ENCODE measurements at regions not wholly inside any gene's neighbourhood (a gene's known extent, or its start where the extent isn't known, plus 50 kb on each side); places are given as distances from the start of the nearest gene placed in this dataset.

DNA sequence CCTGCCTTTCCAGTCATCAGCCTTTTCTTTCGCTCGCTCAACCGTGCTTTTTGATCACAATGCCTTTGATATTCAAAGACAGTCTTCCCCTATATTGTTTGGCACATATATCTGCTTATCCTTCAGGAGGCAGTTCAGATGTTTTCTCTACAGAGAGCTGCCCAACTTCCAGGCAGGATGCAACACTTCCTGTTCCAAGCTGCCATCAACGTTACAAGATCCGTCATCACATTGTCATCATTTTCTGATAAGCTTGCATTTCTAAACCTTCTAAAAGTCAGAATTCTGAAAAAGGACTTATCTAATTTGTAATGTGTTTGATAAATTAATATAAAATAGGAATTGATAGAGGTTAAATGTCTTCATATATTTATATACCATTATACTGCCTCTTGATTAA is 574.2 kb downstream of the TBC1D4 start:
- no peak overlapping the region for H3K4me3 ChIP-seq (ENCODE audit: low read length)
- H3K4me2 ChIP-seq (ENCODE audit: low read length): no peak overlapping the region
- no peaks in the 10 kb centered on the region for H3K4me1 ChIP-seq (ENCODE audit: control insufficient read depth, low read length)
- TF ChIP-seq CTCF (IDR thresholded peaks at IDR 0.05; ENCODE audit: low read depth, low read length, poor library complexity, severe bottlenecking) (no peak), EZH2phosphoT487 (IDR thresholded peaks at IDR 0.05; ENCODE audit: borderline replicate concordance, low read length) (no peak)
- H3K79me2 ChIP-seq (ENCODE audit: control insufficient read depth, low read length): no peaks in the 10 kb centered on the region
- H3K9me2 ChIP-seq (replicated peaks; ENCODE audit: control insufficient read depth, low read length): no peaks in the 10 kb centered on the region
- H4K20me1 ChIP-seq (ENCODE audit: control insufficient read depth, insufficient read depth, low read depth, low read length): no peaks in the 10 kb centered on the region
- no peaks in the 10 kb centered on the region for H3K9me3 ChIP-seq (ENCODE audit: control insufficient read depth, insufficient read depth, low read length)
- H3K27me3 ChIP-seq (ENCODE audit: control insufficient read depth, low read length): no peaks in the 10 kb centered on the region
- H3K27ac ChIP-seq (ENCODE audit: low read depth, low read length): no peak overlapping the region
- H3K36me3 ChIP-seq (ENCODE audit: control insufficient read depth, low read length): no peaks in the 10 kb centered on the region
- H3F3A ChIP-seq (ENCODE audit: control insufficient read depth, insufficient read depth): no peaks in the 10 kb centered on the region

- no peak for TF ChIP-seq EZH2phosphoT487 (IDR thresholded peaks at IDR 0.05; ENCODE audit: borderline replicate concordance, low read length)
- TF ChIP-seq CTCF (IDR thresholded peaks at IDR 0.05; ENCODE audit: low read depth, low read length, poor library complexity, severe bottlenecking): no peak
- Histone ChIP-seq H3K79me2 (ENCODE audit: control insufficient read depth, low read length) (no peaks in the 10 kb centered on the region), H3K27ac (ENCODE audit: low read depth, low read length) (no peak overlapping the region), H3K9me2 (replicated peaks; ENCODE audit: control insufficient read depth, low read length) (no peaks in the 10 kb centered on the region), H3F3A (ENCODE audit: control insufficient read depth, insufficient read depth) (no peaks in the 10 kb centered on the region), H3K36me3 (ENCODE audit: control insufficient read depth, low read length) (no peaks in the 10 kb centered on the region), H3K9me3 (ENCODE audit: control insufficient read depth, insufficient read depth, low read length) (no peaks in the 10 kb centered on the region), H3K4me3 (ENCODE audit: low read length) (no peak overlapping the region), H4K20me1 (ENCODE audit: control insufficient read depth, insufficient read depth, low read depth, low read length) (no peaks in the 10 kb centered on the region), H3K27me3 (ENCODE audit: control insufficient read depth, low read length) (0 out of 2 replicates have a peak, but pooled peaks cover 3% of the 10 kb centered on the region), H3K4me2 (ENCODE audit: low read length) (no peak overlapping the region), H3K4me1 (ENCODE audit: control insufficient read depth, low read length) (no peaks in the 10 kb centered on the region)
Observed at GRCh38 chr13:74904556-74904955, 577.4 kb downstream of the TBC1D4 start.

DNA sequence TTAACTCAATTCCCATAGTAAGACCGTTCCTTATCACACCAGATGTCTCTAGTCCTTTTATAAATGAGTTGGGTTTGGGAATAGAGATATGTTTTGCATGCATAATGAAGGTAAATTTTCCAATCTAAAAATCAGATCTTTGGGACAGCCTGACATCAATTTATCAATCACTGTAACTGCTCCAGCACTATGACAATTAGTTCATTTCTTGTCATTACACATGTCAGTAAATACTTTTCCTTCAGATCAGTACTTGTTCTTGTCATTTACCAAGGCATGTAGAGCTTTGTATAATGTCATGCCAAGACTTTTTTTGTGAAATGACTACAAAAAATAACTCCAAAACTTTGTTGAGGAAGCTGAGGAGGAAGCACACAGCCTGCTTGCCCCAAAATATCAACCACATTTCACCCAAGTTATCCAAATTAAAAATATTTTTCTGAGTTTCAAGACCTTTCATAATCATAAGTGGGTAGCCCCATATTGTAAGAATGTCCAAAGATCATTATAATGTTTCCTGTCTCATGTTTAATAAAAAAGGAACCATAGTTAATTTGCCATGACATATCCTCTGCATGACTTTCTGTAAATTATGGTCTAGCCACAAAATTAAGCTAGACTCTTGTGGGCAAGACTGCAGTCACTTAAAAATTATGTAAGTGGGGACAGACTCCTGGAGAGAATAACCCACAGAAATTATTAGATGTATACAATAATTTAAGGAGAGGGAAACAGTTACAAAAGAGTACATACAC is 586.8 kb downstream of the TBC1D4 start:
- H3K27ac ChIP-seq (ENCODE audit: low read depth, low read length): no peak overlapping the region
- H3K4me1 ChIP-seq (ENCODE audit: control insufficient read depth, low read length): no peaks in the 10 kb centered on the region
- H3K9me2 ChIP-seq (replicated peaks; ENCODE audit: control insufficient read depth, low read length): no peaks in the 10 kb centered on the region
- TF ChIP-seq EZH2phosphoT487 (IDR thresholded peaks at IDR 0.05; ENCODE audit: borderline replicate concordance, low read length) (no peak), CTCF (IDR thresholded peaks at IDR 0.05; ENCODE audit: low read depth, low read length, poor library complexity, severe bottlenecking) (no peak)
- no peaks in the 10 kb centered on the region for H3K9me3 ChIP-seq (ENCODE audit: control insufficient read depth, insufficient read depth, low read length)
- H3K4me2 ChIP-seq (ENCODE audit: low read length): no peak overlapping the region
- no peaks in the 10 kb centered on the region for H3K36me3 ChIP-seq (ENCODE audit: control insufficient read depth, low read length)
- no peak overlapping the region for H3K4me3 ChIP-seq (ENCODE audit: low read length)
- no peaks in the 10 kb centered on the region for H4K20me1 ChIP-seq (ENCODE audit: control insufficient read depth, insufficient read depth, low read depth, low read length)
- 0 out of 2 replicates have a peak, but pooled peaks cover under 1% of the 10 kb centered on the region for H3K27me3 ChIP-seq (ENCODE audit: control insufficient read depth, low read length)
- no peaks in the 10 kb centered on the region for H3F3A ChIP-seq (ENCODE audit: control insufficient read depth, insufficient read depth)
- no peaks in the 10 kb centered on the region for H3K79me2 ChIP-seq (ENCODE audit: control insufficient read depth, low read length)
